22Rv1 (cell line): ENCODE measurements at regions not wholly inside any gene's neighbourhood (a gene's known extent, or its start where the extent isn't known, plus 50 kb on each side); places are given as distances from the start of the nearest gene placed in this dataset.

Experiments
- CTCF ChIP-seq: fragments of 450-650 bp; IDR thresholded peaks from 2 replicates; pipeline ENCODE4 v1.5.1; 2017; ENCODE audit warnings: mild to moderate bottlenecking
- ZFX ChIP-seq: fragments of 450-650 bp; IDR thresholded peaks from 2 replicates; pipeline ENCODE4 v1.6.1; 2017; ENCODE audit warnings: antibody characterized with exemption, borderline replicate concordance

- TF ChIP-seq CTCF (no peak), ZFX (no peak)
These were observed 598.6 kb downstream of the XPNPEP1 start for GRCh38 chr10:109324721-109325120.
